ENCODE measurements at regions not wholly inside any gene's neighbourhood (a gene's known extent, or its start where the extent isn't known, plus 50 kb on each side); places are given as distances from the start of the nearest gene placed in this dataset.

- Histone ChIP-seq H3K4me1 (ENCODE audit: insufficient read depth, low read length, poor library complexity, severe bottlenecking) (no peaks in the 10 kb centered on the region), H3K4me3 (ENCODE audit: low read depth, low read length, poor library complexity, severe bottlenecking) (no peak overlapping the region), H3K9me3 (ENCODE audit: low read depth, low read length, poor library complexity, severe bottlenecking) (no peaks in the 10 kb centered on the region), H3K27me3 (replicated peaks; ENCODE audit: insufficient read depth, low read depth, low read length, poor library complexity) (no peaks in the 10 kb centered on the region), H3K36me3 (ENCODE audit: insufficient read depth, low read length, poor library complexity, severe bottlenecking) (no peaks in the 10 kb centered on the region), H3K27ac (ENCODE audit: low read depth, low read length, poor library complexity, severe bottlenecking) (no peak overlapping the region)
- BruUV-seq (replicated peaks) = no TSS peak
- DNase-seq (ENCODE audit: low spot score) = no peak
- CTCF ChIA-PET = no interaction called here
- POLR2A ChIA-PET (ENCODE audit: low non-redundant PET) = no interaction called here
- no peak for TF ChIP-seq EZH2 (IDR thresholded peaks at IDR 0.05; ENCODE audit: borderline replicate concordance, low read depth, low read length, poor library complexity, severe bottlenecking)
- TF ChIP-seq, protein P1, sequence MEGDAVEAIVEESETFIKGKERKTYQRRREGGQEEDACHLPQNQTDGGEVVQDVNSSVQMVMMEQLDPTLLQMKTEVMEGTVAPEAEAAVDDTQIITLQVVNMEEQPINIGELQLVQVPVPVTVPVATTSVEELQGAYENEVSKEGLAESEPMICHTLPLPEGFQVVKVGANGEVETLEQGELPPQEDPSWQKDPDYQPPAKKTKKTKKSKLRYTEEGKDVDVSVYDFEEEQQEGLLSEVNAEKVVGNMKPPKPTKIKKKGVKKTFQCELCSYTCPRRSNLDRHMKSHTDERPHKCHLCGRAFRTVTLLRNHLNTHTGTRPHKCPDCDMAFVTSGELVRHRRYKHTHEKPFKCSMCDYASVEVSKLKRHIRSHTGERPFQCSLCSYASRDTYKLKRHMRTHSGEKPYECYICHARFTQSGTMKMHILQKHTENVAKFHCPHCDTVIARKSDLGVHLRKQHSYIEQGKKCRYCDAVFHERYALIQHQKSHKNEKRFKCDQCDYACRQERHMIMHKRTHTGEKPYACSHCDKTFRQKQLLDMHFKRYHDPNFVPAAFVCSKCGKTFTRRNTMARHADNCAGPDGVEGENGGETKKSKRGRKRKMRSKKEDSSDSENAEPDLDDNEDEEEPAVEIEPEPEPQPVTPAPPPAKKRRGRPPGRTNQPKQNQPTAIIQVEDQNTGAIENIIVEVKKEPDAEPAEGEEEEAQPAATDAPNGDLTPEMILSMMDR (conservative IDR thresholded peaks at IDR 0.05; ENCODE audit: low read depth, low read length) = no peak
- intact Hi-C loops (cut with micrococcal nuclease; ENCODE audit: unreplicated experiment) = no loop called here
Measured at GRCh38 chr4:97386969-97387368, 756.3 kb downstream of the STPG2 start.

GRCh38 chr4:97394653-97395052 lies 748.6 kb downstream of the STPG2 start:
- TF ChIP-seq EZH2 (IDR thresholded peaks at IDR 0.05; ENCODE audit: borderline replicate concordance, low read depth, low read length, poor library complexity, severe bottlenecking) = no peak
- TF ChIP-seq, protein P1 (conservative IDR thresholded peaks at IDR 0.05; ENCODE audit: low read depth, low read length) = no peak
- intact Hi-C loops (cut with micrococcal nuclease; ENCODE audit: unreplicated experiment) = no loop called here
- no peak for DNase-seq (ENCODE audit: low spot score)
- Histone ChIP-seq H3K27me3 (replicated peaks; ENCODE audit: insufficient read depth, low read depth, low read length, poor library complexity) (no peaks in the 10 kb centered on the region), H3K9me3 (ENCODE audit: low read depth, low read length, poor library complexity, severe bottlenecking) (peaks cover 3% of the 10 kb centered on the region), H3K36me3 (ENCODE audit: insufficient read depth, low read length, poor library complexity, severe bottlenecking) (no peaks in the 10 kb centered on the region), H3K4me3 (ENCODE audit: low read depth, low read length, poor library complexity, severe bottlenecking) (no peak overlapping the region), H3K27ac (ENCODE audit: low read depth, low read length, poor library complexity, severe bottlenecking) (no peak overlapping the region), H3K4me1 (ENCODE audit: insufficient read depth, low read length, poor library complexity, severe bottlenecking) (no peaks in the 10 kb centered on the region)
- BruUV-seq (replicated peaks) = no TSS peak
- ChIA-PET CTCF (no interaction called here), POLR2A (ENCODE audit: low non-redundant PET) (no interaction called here)

- no peaks in the 10 kb centered on the region for H3K36me3 ChIP-seq (ENCODE audit: insufficient read depth, low read length, poor library complexity, severe bottlenecking)
- no peaks in the 10 kb centered on the region for H3K27me3 ChIP-seq (replicated peaks; ENCODE audit: insufficient read depth, low read depth, low read length, poor library complexity)
- H3K4me1 ChIP-seq (ENCODE audit: insufficient read depth, low read length, poor library complexity, severe bottlenecking) = no peaks in the 10 kb centered on the region
- BruUV-seq (replicated peaks) = no TSS peak
- H3K9me3 ChIP-seq (ENCODE audit: low read depth, low read length, poor library complexity, severe bottlenecking) = peaks cover 3% of the 10 kb centered on the region
- ChIA-PET POLR2A (ENCODE audit: low non-redundant PET) (no interaction called here), CTCF (no interaction called here)
- TF ChIP-seq, protein P1 (conservative IDR thresholded peaks at IDR 0.05; ENCODE audit: low read depth, low read length) = no peak
- TF ChIP-seq EZH2 (IDR thresholded peaks at IDR 0.05; ENCODE audit: borderline replicate concordance, low read depth, low read length, poor library complexity, severe bottlenecking) = no peak
- no peak overlapping the region for H3K27ac ChIP-seq (ENCODE audit: low read depth, low read length, poor library complexity, severe bottlenecking)
- intact Hi-C loops (cut with micrococcal nuclease; ENCODE audit: unreplicated experiment) = no loop called here
- no peak overlapping the region for H3K4me3 ChIP-seq (ENCODE audit: low read depth, low read length, poor library complexity, severe bottlenecking)
- peak; percentile 11 for DNase-seq (ENCODE audit: low spot score)
Measured at GRCh38 chr4:97396097-97396496, 747.2 kb downstream of the STPG2 start.

Measured in A673 (cell line).